ENCODE measurements at regions not wholly inside any gene's neighbourhood (a gene's known extent, or its start where the extent isn't known, plus 50 kb on each side); places are given as distances from the start of the nearest gene placed in this dataset.

DNA sequence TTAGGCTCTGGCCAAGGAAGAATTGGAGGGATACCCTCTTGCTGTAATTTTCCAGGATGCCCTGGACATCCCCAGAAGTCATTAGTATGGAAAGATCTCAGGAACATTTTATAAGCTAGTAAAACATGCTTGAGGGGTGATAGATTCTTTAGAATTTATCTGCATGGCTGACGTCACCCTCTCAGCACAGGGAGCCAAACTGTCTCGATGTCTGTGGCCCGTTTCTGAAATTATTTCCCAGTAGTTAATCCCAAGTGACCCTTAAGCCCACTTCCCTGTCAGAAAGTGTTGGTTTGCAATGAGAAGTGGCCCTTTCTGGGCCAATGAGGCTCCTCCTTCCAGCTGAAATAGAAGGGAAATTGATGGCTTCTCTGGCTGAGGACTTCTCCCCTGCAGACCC, 184.5 kb upstream of the BMPER start:
- Mint-ChIP-seq H3K27me3 (peaks cover 23% of the 10 kb centered on the region), H3K4me3 (ENCODE audit: low read depth) (no peak overlapping the region), H3K27ac (no peak overlapping the region), H3K4me1 (ENCODE audit: low read depth) (peaks cover 17% of the 10 kb centered on the region), H3K9me3 (ENCODE audit: low read depth) (no peaks in the 10 kb centered on the region), H3K36me3 (ENCODE audit: insufficient read depth) (peaks cover 1% of the 10 kb centered on the region)
- TF ChIP-seq, protein P1, sequence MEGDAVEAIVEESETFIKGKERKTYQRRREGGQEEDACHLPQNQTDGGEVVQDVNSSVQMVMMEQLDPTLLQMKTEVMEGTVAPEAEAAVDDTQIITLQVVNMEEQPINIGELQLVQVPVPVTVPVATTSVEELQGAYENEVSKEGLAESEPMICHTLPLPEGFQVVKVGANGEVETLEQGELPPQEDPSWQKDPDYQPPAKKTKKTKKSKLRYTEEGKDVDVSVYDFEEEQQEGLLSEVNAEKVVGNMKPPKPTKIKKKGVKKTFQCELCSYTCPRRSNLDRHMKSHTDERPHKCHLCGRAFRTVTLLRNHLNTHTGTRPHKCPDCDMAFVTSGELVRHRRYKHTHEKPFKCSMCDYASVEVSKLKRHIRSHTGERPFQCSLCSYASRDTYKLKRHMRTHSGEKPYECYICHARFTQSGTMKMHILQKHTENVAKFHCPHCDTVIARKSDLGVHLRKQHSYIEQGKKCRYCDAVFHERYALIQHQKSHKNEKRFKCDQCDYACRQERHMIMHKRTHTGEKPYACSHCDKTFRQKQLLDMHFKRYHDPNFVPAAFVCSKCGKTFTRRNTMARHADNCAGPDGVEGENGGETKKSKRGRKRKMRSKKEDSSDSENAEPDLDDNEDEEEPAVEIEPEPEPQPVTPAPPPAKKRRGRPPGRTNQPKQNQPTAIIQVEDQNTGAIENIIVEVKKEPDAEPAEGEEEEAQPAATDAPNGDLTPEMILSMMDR (IDR thresholded peaks at IDR 0.05; ENCODE audit: unreplicated experiment) = no peak
- no peak for DNase-seq (ENCODE audit: low spot score, unreplicated experiment)

DNA sequence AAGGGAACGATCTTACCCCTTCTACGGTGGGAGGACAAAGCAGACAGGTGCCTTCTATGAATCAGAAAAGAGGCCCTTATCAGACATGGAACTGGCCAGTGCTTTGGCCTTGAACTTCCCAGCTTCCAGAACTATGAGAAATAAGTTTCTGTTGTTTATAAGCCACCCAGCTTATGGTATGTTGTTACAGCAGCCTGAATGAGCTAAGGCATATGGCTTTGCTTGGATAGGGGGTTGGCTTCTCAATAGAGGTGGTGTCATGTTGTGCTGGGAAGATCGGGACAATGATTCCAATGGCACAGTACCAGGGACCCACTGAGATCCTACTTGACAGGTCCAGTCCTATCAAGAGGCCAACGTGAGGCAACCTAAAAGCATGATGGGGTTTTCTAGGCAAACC, 183.4 kb upstream of the BMPER start:
- Mint-ChIP-seq H3K9me3 (ENCODE audit: low read depth) (no peaks in the 10 kb centered on the region), H3K4me3 (ENCODE audit: low read depth) (no peak overlapping the region), H3K36me3 (ENCODE audit: insufficient read depth) (peaks cover 1% of the 10 kb centered on the region), H3K27me3 (peaks cover 24% of the 10 kb centered on the region), H3K4me1 (ENCODE audit: low read depth) (peaks cover 19% of the 10 kb centered on the region), H3K27ac (peak overlapping the region; percentile 34)
- no peak for DNase-seq (ENCODE audit: low spot score, unreplicated experiment)
- TF ChIP-seq, protein P1 (IDR thresholded peaks at IDR 0.05; ENCODE audit: unreplicated experiment) = no peak

DNA sequence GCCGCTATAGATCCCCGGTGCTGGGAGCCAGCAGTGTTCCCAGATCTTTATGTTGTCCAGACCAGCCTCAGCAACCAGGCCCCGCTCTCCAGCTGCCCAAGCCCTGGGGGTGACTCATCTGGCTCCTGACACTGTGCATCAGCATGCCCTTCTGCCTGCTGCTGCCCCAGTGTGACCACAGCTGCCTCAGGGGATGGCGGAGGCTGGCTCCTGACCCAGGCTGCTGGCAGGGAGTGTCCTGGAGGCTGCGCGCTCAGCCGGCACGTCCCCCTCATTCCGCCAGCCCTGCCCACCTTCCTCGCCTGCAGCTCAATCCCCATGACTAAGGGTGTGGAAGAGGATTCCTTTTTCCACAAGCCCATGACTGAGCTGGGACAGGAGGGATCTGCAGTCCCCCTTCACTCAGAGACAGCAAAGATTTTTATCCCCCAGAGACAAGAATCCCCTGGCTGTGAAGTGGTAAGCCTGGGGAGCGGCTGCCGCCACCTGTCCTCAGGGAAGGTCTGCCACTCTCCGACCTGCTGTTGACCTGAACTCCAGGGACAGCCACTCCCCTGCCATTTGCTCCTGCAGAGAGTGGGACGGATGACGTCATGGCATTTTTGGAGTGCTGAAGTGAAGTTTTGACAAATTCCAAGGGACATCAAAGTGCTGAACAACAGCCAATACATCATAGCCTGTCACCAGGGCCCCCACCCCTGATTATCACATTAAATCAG, 182.8 kb upstream of the BMPER start:
- H3K9me3 Mint-ChIP-seq (ENCODE audit: low read depth) = no peaks in the 10 kb centered on the region
- H3K27me3 Mint-ChIP-seq = peaks cover 24% of the 10 kb centered on the region
- DNase-seq (ENCODE audit: low spot score, unreplicated experiment) = peak; percentile 30
- peak overlapping the region; percentile 53 for H3K4me3 Mint-ChIP-seq (ENCODE audit: low read depth)
- peaks cover 1% of the 10 kb centered on the region for H3K36me3 Mint-ChIP-seq (ENCODE audit: insufficient read depth)
- TF ChIP-seq, protein P1 (IDR thresholded peaks at IDR 0.05; ENCODE audit: unreplicated experiment) = no peak
- H3K4me1 Mint-ChIP-seq (ENCODE audit: low read depth) = peaks cover 18% of the 10 kb centered on the region
- H3K27ac Mint-ChIP-seq = peak overlapping the region; percentile 80

DNA sequence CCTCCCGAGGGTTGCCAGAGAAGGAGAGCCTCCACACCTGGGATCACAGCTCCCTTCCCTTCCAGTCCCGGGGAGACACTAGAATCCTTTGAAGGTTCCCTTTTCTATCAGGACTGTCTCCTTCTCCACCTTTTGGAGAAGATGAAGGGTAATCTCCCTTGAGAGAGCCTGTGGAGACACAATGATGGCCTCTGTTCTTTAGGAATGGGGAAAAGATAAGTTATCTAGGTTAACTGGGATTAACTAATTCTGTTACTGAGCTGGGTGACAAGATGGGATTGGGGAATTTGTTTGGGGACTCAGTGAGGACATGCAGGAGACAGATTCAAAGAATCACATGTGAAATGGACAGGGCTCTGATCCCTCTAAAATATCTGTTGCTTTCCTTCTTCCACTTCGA, 181.1 kb upstream of the BMPER start:
- H3K27ac Mint-ChIP-seq = no peak overlapping the region

DNA sequence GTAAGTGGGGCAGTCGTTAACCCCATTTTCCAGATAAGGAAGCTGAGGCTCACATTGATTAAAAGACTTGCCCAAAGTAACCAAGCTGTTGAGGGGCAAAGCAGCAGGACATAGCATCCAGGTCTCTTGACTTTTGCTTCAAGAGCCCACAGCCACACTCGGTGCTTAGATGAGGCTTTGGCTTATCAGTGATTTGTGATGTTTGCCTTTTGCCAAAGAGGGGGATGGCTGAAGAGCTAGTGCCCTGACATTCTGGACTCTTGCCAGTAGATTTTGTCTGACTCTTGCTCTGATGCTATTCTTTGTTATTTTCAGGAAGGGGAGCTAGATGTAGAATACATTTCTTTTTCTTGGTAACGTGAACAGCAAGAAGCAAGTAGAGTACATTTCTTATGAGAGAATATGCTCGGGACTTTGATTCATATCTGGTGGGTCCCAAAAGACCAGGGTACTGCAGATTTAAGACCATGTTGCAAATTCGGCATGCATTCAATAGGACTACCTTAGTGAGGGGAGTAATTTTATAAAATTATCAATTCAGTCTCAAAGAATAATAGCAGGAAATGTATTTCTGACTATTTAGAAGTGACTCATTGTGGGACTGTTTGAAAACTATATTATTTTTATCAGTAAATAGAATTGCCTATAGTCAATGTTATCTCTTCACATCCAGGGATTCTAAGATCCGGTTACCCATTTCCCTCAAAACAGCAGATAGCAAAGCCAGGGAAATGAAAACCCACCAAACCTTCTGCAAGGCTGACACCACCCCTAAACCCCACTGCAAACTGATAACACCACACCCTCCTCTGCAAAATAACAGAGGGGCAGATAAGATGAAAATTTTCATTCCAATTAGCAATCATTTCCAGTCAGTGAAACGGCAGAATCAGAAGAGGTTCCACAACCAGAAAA, 180.0 kb upstream of the BMPER start:
- Mint-ChIP-seq H3K9me3 (ENCODE audit: low read depth) (no peaks in the 10 kb centered on the region), H3K27ac (no peak overlapping the region), H3K4me1 (ENCODE audit: low read depth) (peaks cover 31% of the 10 kb centered on the region), H3K36me3 (ENCODE audit: insufficient read depth) (no peaks in the 10 kb centered on the region), H3K4me3 (ENCODE audit: low read depth) (no peak overlapping the region), H3K27me3 (peaks cover 28% of the 10 kb centered on the region)
- TF ChIP-seq, protein P1 (IDR thresholded peaks at IDR 0.05; ENCODE audit: unreplicated experiment) = no peak
- no peak for DNase-seq (ENCODE audit: low spot score, unreplicated experiment)

More for the DNA sequence above, 181.1 kb upstream of the BMPER start:
- Mint-ChIP-seq H3K4me1 (ENCODE audit: low read depth) (peaks cover 28% of the 10 kb centered on the region), H3K27me3 (peaks cover 24% of the 10 kb centered on the region), H3K4me3 (ENCODE audit: low read depth) (no peak overlapping the region), H3K36me3 (ENCODE audit: insufficient read depth) (peaks cover 1% of the 10 kb centered on the region), H3K9me3 (ENCODE audit: low read depth) (no peaks in the 10 kb centered on the region)
- no peak for DNase-seq (ENCODE audit: low spot score, unreplicated experiment)
- TF ChIP-seq, protein P1 (IDR thresholded peaks at IDR 0.05; ENCODE audit: unreplicated experiment) = no peak

All from progenitor cell of endocrine pancreas (in vitro differentiated cells).